GM08714 (cell line): ENCODE measurements at regions not wholly inside any gene's neighbourhood (a gene's known extent, or its start where the extent isn't known, plus 50 kb on each side); places are given as distances from the start of the nearest gene placed in this dataset.
"Not testable (repeated sequence)": the region's sequence is repeated elsewhere in the genome, so short reads cannot be mapped to it uniquely, and the experiment has no call there.

Experiments
- H3K4me3 ChIP-seq: fragments of 200-500 bp; sonication (Bioruptor generic); 2 replicates; pipeline ENCODE4 v1.5.1; 2014; ENCODE audit warnings: mild to moderate bottlenecking, low read length, inconsistent platforms
- ZNF274 ChIP-seq: IDR thresholded peaks from 2 replicates; pipeline ENCODE4 v1.6.1; 2012; ENCODE audit warnings: mild to moderate bottlenecking, low read depth, low read length

GRCh38 chr6:85923013-85923430 lies 280.3 kb upstream of the SYNCRIP start:
- TF ChIP-seq ZNF274, result no peak
- no peak overlapping the region for H3K4me3 ChIP-seq

- H3K4me3 ChIP-seq, result no peak overlapping the region
- no peak for TF ChIP-seq ZNF274
Observed at GRCh38 chr6:85920782-85921181, 278.1 kb upstream of the SYNCRIP start.

- H3K4me3 ChIP-seq, result no peak overlapping the region
- TF ChIP-seq ZNF274, result no peak
Observed at GRCh38 chr6:85917522-85917921, 274.8 kb upstream of the SYNCRIP start.

GRCh38 chr6:85913001-85913400 lies 270.3 kb upstream of the SYNCRIP start:
- H3K4me3 ChIP-seq, result no peak overlapping the region
- no peak for TF ChIP-seq ZNF274

GRCh38 chr6:85912582-85912981 lies 269.9 kb upstream of the SYNCRIP start:
- H3K4me3 ChIP-seq, result no peak overlapping the region
- no peak for TF ChIP-seq ZNF274

GRCh38 chr6:85911067-85911466 lies 268.4 kb upstream of the SYNCRIP start:
- TF ChIP-seq ZNF274, result no peak
- H3K4me3 ChIP-seq, result no peak overlapping the region

GRCh38 chr6:85908120-85908519 lies 265.4 kb upstream of the SYNCRIP start:
- H3K4me3 ChIP-seq, result not testable (repeated sequence)

- no peak for TF ChIP-seq ZNF274
- no peak overlapping the region for H3K4me3 ChIP-seq
Observed at GRCh38 chr6:85892346-85892745, 249.7 kb upstream of the SYNCRIP start.

- no peak overlapping the region for H3K4me3 ChIP-seq
- no peak for TF ChIP-seq ZNF274
Observed at GRCh38 chr6:85887461-85887860, 244.8 kb upstream of the SYNCRIP start.

GRCh38 chr6:85868685-85869084 lies 226.0 kb upstream of the SYNCRIP start:
- no peak for TF ChIP-seq ZNF274
- no peak overlapping the region for H3K4me3 ChIP-seq

- TF ChIP-seq ZNF274, result no peak
- no peak overlapping the region for H3K4me3 ChIP-seq
Observed at GRCh38 chr6:85867595-85867994, 224.9 kb upstream of the SYNCRIP start.

GRCh38 chr6:85866758-85867401 lies 224.2 kb upstream of the SYNCRIP start:
- no peak for TF ChIP-seq ZNF274
- no peak overlapping the region for H3K4me3 ChIP-seq

GRCh38 chr6:85866370-85866730 lies 223.7 kb upstream of the SYNCRIP start:
- no peak overlapping the region for H3K4me3 ChIP-seq
- TF ChIP-seq ZNF274, result no peak

- peak overlapping the region; percentile 3; the same call in 1 of the 2 replicates for H3K4me3 ChIP-seq
Observed at GRCh38 chr6:85865420-85866369, 223.0 kb upstream of the SYNCRIP start.

More at GRCh38 chr6:85865420-85866369, 223.0 kb upstream of the SYNCRIP start:
- no peak for TF ChIP-seq ZNF274
